GM12878 (cell line): ENCODE measurements at regions not wholly inside any gene's neighbourhood (a gene's known extent, or its start where the extent isn't known, plus 50 kb on each side); places are given as distances from the start of the nearest gene placed in this dataset.

Experiments
- ATAC-seq: fragments of 200-7000 bp; cut with Tn5 transposase; 3 replicates; pipeline ENCODE4 v1.9.1; 2020; ENCODE audit warnings: mild to moderate bottlenecking, moderate library complexity
- BruUV-seq: library from RNA; stranded (reverse); fragments of 400-500 nt; replicated peaks from 2 replicates; lab custom pipeline; 2021; lab: Mats Ljungman, UMichigan
- CTCF ChIA-PET: fragments of 300-600 bp; sonication (Branson Sonifier 250); formaldehyde crosslinking; extraction: SDS; loops from one replicate; lab custom pipeline; 2021; ENCODE audit warnings: inconsistent platforms; lab: Yijun Ruan, JAX
- POLR2A ChIA-PET: fragments of 350-600 bp; formaldehyde crosslinking; extraction: SDS; loops from one replicate; lab custom pipeline; 2021; ENCODE audit warnings: inconsistent platforms; lab: Charles Lee
- RAD21 ChIA-PET: fragments of 300-600 bp; sonication (Branson Sonifier 250); formaldehyde crosslinking; loops from one replicate; lab custom pipeline; 2023; ENCODE audit warnings: antibody characterized with exemption; ENCODE audit not compliant: unreplicated experiment; lab: Charles Lee
- SMC1A ChIA-PET: fragments of 300-600 bp; sonication (Branson Sonifier 250); formaldehyde crosslinking; loops from one replicate; lab custom pipeline; 2023; ENCODE audit not compliant: unreplicated experiment, uncharacterized antibody; lab: Charles Lee
- DNase-seq: peaks from one replicate; pipeline ENCODE4 v3.0.0-alpha.2; 2011; ENCODE audit warnings: low read depth, low spot score
- FAIRE-seq: peaks from 3 replicates; lab custom pipeline; 2011; peaks lifted over from hg19 to GRCh38; lab: Jason Lieb, UNC
- H2AFZ ChIP-seq: 2 replicates; pipeline ENCODE4 v1.6.0; 2011; ENCODE audit warnings: low read depth, low read length, control low read depth; ENCODE audit not compliant: control insufficient read depth
- H3K27ac ChIP-seq: 2 replicates; pipeline ENCODE4 v1.5.1; 2011; ENCODE audit warnings: control low read depth; ENCODE audit not compliant: control insufficient read depth, insufficient read depth
- H3K27me3 ChIP-seq, 2 experiments: replicated peaks in 1 of 2; 2 replicates each; pipeline versions ENCODE4 v1.6.0 to v1.6.1; 2011; ENCODE audit warnings: low read length in 1 of 2; ENCODE audit not compliant: control insufficient read depth in 2 of 2, insufficient read depth in 2 of 2
- H3K36me3 ChIP-seq, 2 experiments: 2 replicates each; pipeline ENCODE4 v1.5.1; 2011; ENCODE audit warnings: low read length in 1 of 2; ENCODE audit not compliant: control insufficient read depth in 2 of 2, insufficient read depth in 2 of 2
- H3K4me1 ChIP-seq: 2 replicates; pipeline ENCODE4 v1.6.1; 2011; ENCODE audit warnings: mild to moderate bottlenecking, low read length, moderate library complexity, mixed read lengths; ENCODE audit not compliant: control insufficient read depth, insufficient read depth
- H3K4me2 ChIP-seq: 2 replicates; pipeline ENCODE4 v1.6.0; 2011; ENCODE audit warnings: control low read depth; ENCODE audit not compliant: control insufficient read depth, insufficient read depth
- H3K4me3 ChIP-seq: fragments of 200-600 bp; sonication (generic); 2 replicates; pipeline ENCODE4 v1.5.1; 2016
- H3K79me2 ChIP-seq: 2 replicates; pipeline ENCODE4 v1.6.0; 2011; ENCODE audit warnings: low read length; ENCODE audit not compliant: control insufficient read depth, insufficient read depth
- H3K9ac ChIP-seq: 2 replicates; pipeline ENCODE4 v1.8.0; 2011; ENCODE audit warnings: low read length, control low read depth, mixed read lengths; ENCODE audit not compliant: control insufficient read depth, insufficient read depth
- H3K9me3 ChIP-seq: replicated peaks from 3 replicates; pipeline ENCODE4 v1.5.1; 2011; ENCODE audit warnings: mild to moderate bottlenecking, low read length; ENCODE audit not compliant: control insufficient read depth, insufficient read depth
- H4K20me1 ChIP-seq: 2 replicates; pipeline ENCODE4 v1.6.0; 2011; ENCODE audit not compliant: control insufficient read depth, insufficient read depth
- EED ChIP-seq: sonication (generic); IDR thresholded peaks from 2 replicates; pipeline ENCODE4 v1.6.1; 2016; ENCODE audit warnings: antibody characterized with exemption, low read depth
- EGR1 ChIP-seq, 2 experiments: IDR thresholded peaks; 1 replicate in 1 of 2; 2 replicates in 1 of 2; pipeline ENCODE4 v1.6.1; 2011 to 2012; ENCODE audit warnings: low read depth in 2 of 2, low read length in 2 of 2, borderline replicate concordance in 1 of 2, mild to moderate bottlenecking in 1 of 2, moderate library complexity in 1 of 2
- EP300 ChIP-seq, 2 experiments: fragments of 150-350 bp in 1 of 2; IDR thresholded peaks; 2 replicates each; pipeline ENCODE4 v1.6.1; 2011 to 2012; ENCODE audit warnings: low read depth in 2 of 2, low read length in 2 of 2, borderline replicate concordance in 1 of 2, improper control_type of control experiment in 1 of 2, inconsistent platforms in 1 of 2; ENCODE audit not compliant: control insufficient read depth in 1 of 2
- EZH2 ChIP-seq: IDR thresholded peaks from 2 replicates; pipeline ENCODE4 v1.6.1; 2012; ENCODE audit warnings: low read depth, mild to moderate bottlenecking, control low read depth, inconsistent platforms, low read length, borderline replicate concordance; ENCODE audit not compliant: control insufficient read depth
- GATAD2B ChIP-seq: fragments of 450-650 bp; conservative IDR thresholded peaks from 2 replicates; pipeline ENCODE4 v1.6.1; 2017; ENCODE audit warnings: low read depth, mild to moderate bottlenecking, moderate library complexity
- IKZF2 ChIP-seq, 2 experiments: fragments of 450-650 bp; IDR thresholded peaks; 2 replicates each; pipeline ENCODE4 v1.6.1; 2017; ENCODE audit warnings: mild to moderate bottlenecking in 2 of 2, moderate library complexity in 2 of 2
- PAX8 ChIP-seq: fragments of 450-650 bp; IDR thresholded peaks from 2 replicates; pipeline ENCODE4 v1.6.1; 2017; ENCODE audit warnings: mild to moderate bottlenecking, moderate library complexity
- POLR2AphosphoS2 ChIP-seq: IDR thresholded peaks from 2 replicates; pipeline ENCODE4 v1.6.1; 2011; ENCODE audit warnings: low read depth, mild to moderate bottlenecking, low read length, improper control_type of control experiment, moderate library complexity
- SIX5 ChIP-seq: IDR thresholded peaks from 2 replicates; pipeline ENCODE4 v1.6.1; 2011; ENCODE audit warnings: mild to moderate bottlenecking, low read depth, low read length, moderate library complexity; ENCODE audit not compliant: severe bottlenecking
- SUPT20H ChIP-seq: IDR thresholded peaks from 2 replicates; pipeline ENCODE4 v1.6.1; 2011; ENCODE audit warnings: low read depth, mild to moderate bottlenecking, low read length, moderate library complexity, borderline replicate concordance; ENCODE audit not compliant: control insufficient read depth
- TCF7 ChIP-seq: IDR thresholded peaks from 2 replicates; pipeline ENCODE4 v1.6.1; 2014; ENCODE audit warnings: antibody characterized with exemption, borderline replicate concordance
- WGBS: methylation state at CpG from one replicate; pipeline ENCODE4 v1.1.6; 2016; ENCODE audit warnings: low lambda C conversion rate; ENCODE audit not compliant: insufficient replicate concordance, insufficient coverage; ENCODE audit errors: missing lambda C conversion rate; 5-methylcytosine and 5-hydroxymethylcytosine counted together
- in situ Hi-C: fragments of 300-500 bp; cut with MboI; formaldehyde crosslinking; loops from 9 replicates; pipeline ENCODE4 v1.14.3; 2018; ENCODE audit warnings: mixed read lengths
- intact Hi-C: fragments of 100-400 bp; cut with micrococcal nuclease; formaldehyde crosslinking; loops from one replicate; pipeline ENCODE4 v1.14.2; 2022; ENCODE audit not compliant: unreplicated experiment
- TF ChIP-seq, protein P1 (sequence below): fragments of 450-650 bp; formaldehyde crosslinking; IDR thresholded peaks from 2 replicates; pipeline ENCODE4 v1.4.0; 2022; ENCODE audit warnings: mild to moderate bottlenecking, moderate library complexity
- TF ChIP-seq, protein P2 (sequence below): fragments of 450-650 bp; conservative IDR thresholded peaks from 2 replicates; pipeline ENCODE4 v1.6.1; 2017; ENCODE audit warnings: mild to moderate bottlenecking, moderate library complexity
- TF ChIP-seq, protein P3 (sequence below): fragments of 450-650 bp; IDR thresholded peaks from 2 replicates; pipeline ENCODE4 v1.6.1; 2017; ENCODE audit warnings: mild to moderate bottlenecking
- TF ChIP-seq, protein P4 (sequence below): IDR thresholded peaks from 2 replicates; pipeline ENCODE4 v1.6.1; 2012; ENCODE audit warnings: low read depth, low read length, improper control_type of control experiment

DNA sequence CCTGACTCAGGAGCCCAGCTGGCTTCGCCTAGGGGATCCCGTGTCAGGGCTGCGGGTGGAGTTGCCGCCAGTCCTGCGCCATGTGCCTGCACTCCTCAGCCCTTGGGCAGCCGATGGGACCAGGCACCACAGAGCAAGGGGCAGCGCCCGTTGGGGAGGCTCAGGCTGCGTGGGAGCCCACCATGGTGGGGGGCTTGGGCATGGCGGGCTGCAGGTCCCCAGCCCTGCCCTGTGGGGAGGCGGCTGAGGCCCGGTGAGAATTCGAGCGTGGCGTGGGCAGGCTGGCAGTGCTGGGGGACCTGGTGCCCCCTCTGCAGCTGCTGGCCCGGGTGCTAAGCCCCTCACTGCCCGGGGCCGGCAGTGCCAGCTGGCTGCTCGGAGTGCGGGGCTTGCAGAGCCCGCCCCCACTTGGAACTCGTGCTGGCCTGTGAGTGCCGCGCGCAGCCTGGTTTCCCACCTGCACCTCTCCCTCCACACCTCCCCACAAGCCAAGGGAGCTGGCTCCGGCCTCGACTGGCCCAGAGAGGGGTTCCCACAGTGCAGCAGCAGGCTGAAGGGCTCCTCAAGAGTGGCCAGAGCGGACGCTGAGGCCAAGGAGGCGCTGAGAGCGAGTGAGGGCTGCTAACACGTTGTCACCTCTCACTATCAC, 135.1 kb upstream of the SEL1L start (continued):
- TF ChIP-seq EP300 (IDR thresholded peaks at IDR 0.05; ENCODE audit: borderline replicate concordance in 1 of 2, control insufficient read depth in 1 of 2, low read depth in 2 of 2, low read length in 2 of 2), result no peak

DNA sequence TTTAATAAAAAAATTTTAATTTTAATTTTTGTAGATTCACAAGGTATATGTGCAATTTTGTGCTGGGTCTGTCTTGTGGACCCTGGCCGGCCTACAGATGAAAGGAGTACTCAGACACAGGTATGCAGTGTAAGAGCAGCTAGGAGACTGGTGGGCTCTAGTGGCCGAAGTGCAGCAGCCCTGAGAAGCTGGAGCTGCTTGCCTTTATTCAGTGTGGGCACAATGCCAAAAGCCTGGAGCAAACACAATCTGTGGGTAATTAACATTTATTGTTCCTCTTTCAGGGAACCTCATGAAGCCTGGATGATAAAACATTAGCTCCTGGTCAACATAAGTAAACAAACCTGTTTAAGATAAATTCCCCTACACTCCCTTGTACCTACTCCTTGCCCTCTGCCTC, 135.7 kb upstream of the SEL1L start:
- no peak overlapping the region for H3K27ac ChIP-seq
- H3K4me1 ChIP-seq, result no peaks in the 10 kb centered on the region
- H2AFZ ChIP-seq, result no peak overlapping the region
- no peak for FAIRE-seq
- no TSS peak for BruUV-seq
- H3K79me2 ChIP-seq, result no peaks in the 10 kb centered on the region
- no peaks in the 10 kb centered on the region for H4K20me1 ChIP-seq
- RAD21 ChIA-PET, result no interaction called here
- intact Hi-C loops, result no loop called here
- CTCF ChIA-PET, result no interaction called here
- ATAC-seq, result no peak
- in situ Hi-C loops, result no loop called here
- H3K9ac ChIP-seq, result no peak overlapping the region
- POLR2A ChIA-PET, result no interaction called here
- H3K36me3 ChIP-seq, result no peaks in the 10 kb centered on the region
- WGBS, result 13% methylated on average over 2 of the region's 2 CpGs
- no peaks in the 10 kb centered on the region for H3K27me3 ChIP-seq
- H3K9me3 ChIP-seq, result no peaks in the 10 kb centered on the region
- H3K4me3 ChIP-seq, result no peak overlapping the region
- DNase-seq, result no peak
- SMC1A ChIA-PET, result interaction anchor here (0.7 kb wide), 1 partner anchor 83 kb away, joined by 3 read pairs; no protein-coding TSS in a partner anchor
- no peak overlapping the region for H3K4me2 ChIP-seq
- TF ChIP-seq SUPT20H (no peak), SIX5 (no peak), EED (no peak), IKZF2 (IDR thresholded peaks at IDR 0.05) (no peak), GATAD2B (no peak), TCF7 (no peak), POLR2AphosphoS2 (no peak), EGR1 (IDR thresholded peaks at IDR 0.05; ENCODE audit: borderline replicate concordance in 1 of 2, low read depth in 2 of 2, low read length in 2 of 2) (no peak), EZH2 (no peak), PAX8 (no peak)
- TF ChIP-seq, protein P1, sequence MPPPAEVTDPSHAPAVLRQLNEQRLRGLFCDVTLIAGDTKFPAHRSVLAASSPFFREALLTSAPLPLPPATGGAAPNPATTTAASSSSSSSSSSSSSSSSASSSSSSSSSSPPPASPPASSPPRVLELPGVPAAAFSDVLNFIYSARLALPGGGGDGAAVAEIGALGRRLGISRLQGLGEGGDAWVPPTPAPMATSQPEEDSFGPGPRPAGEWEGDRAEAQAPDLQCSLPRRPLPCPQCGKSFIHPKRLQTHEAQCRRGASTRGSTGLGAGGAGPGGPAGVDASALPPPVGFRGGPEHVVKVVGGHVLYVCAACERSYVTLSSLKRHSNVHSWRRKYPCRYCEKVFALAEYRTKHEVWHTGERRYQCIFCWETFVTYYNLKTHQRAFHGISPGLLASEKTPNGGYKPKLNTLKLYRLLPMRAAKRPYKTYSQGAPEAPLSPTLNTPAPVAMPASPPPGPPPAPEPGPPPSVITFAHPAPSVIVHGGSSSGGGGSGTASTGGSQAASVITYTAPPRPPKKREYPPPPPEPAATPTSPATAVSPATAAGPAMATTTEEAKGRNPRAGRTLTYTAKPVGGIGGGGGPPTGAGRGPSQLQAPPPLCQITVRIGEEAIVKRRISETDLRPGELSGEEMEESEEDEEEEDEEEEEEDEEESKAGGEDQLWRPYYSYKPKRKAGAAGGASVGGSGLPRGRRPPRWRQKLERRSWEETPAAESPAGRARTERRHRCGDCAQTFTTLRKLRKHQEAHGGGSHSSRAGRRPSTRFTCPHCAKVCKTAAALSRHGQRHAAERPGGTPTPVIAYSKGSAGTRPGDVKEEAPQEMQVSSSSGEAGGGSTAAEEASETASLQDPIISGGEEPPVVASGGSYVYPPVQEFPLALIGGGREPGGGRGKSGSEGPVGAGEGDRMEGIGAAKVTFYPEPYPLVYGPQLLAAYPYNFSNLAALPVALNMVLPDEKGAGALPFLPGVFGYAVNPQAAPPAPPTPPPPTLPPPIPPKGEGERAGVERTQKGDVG, result no peak
- TF ChIP-seq, protein P2, sequence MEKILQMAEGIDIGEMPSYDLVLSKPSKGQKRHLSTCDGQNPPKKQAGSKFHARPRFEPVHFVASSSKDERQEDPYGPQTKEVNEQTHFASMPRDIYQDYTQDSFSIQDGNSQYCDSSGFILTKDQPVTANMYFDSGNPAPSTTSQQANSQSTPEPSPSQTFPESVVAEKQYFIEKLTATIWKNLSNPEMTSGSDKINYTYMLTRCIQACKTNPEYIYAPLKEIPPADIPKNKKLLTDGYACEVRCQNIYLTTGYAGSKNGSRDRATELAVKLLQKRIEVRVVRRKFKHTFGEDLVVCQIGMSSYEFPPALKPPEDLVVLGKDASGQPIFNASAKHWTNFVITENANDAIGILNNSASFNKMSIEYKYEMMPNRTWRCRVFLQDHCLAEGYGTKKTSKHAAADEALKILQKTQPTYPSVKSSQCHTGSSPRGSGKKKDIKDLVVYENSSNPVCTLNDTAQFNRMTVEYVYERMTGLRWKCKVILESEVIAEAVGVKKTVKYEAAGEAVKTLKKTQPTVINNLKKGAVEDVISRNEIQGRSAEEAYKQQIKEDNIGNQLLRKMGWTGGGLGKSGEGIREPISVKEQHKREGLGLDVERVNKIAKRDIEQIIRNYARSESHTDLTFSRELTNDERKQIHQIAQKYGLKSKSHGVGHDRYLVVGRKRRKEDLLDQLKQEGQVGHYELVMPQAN, result no peak
- TF ChIP-seq, protein P3, sequence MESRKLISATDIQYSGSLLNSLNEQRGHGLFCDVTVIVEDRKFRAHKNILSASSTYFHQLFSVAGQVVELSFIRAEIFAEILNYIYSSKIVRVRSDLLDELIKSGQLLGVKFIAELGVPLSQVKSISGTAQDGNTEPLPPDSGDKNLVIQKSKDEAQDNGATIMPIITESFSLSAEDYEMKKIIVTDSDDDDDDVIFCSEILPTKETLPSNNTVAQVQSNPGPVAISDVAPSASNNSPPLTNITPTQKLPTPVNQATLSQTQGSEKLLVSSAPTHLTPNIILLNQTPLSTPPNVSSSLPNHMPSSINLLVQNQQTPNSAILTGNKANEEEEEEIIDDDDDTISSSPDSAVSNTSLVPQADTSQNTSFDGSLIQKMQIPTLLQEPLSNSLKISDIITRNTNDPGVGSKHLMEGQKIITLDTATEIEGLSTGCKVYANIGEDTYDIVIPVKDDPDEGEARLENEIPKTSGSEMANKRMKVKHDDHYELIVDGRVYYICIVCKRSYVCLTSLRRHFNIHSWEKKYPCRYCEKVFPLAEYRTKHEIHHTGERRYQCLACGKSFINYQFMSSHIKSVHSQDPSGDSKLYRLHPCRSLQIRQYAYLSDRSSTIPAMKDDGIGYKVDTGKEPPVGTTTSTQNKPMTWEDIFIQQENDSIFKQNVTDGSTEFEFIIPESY, result no peak
- TF ChIP-seq, protein P4, sequence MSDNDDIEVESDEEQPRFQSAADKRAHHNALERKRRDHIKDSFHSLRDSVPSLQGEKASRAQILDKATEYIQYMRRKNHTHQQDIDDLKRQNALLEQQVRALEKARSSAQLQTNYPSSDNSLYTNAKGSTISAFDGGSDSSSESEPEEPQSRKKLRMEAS, result no peak
